HG03439 (cell line): ENCODE measurements at regions not wholly inside any gene's neighbourhood (a gene's known extent, or its start where the extent isn't known, plus 50 kb on each side); places are given as distances from the start of the nearest gene placed in this dataset.
"Not testable (repeated sequence)": the region's sequence is repeated elsewhere in the genome, so short reads cannot be mapped to it uniquely, and the experiment has no call there.

Experiments
- ATAC-seq: cut with Tn5 transposase; IDR thresholded peaks from one replicate; pipeline ENCODE4 v1.9.1; 2021; ENCODE audit warnings: mild to moderate bottlenecking, moderate library complexity; ENCODE audit not compliant: unreplicated experiment

- no peak for ATAC-seq
Observed at GRCh38 chr4:30868111-30868895, 148.1 kb downstream of the PCDH7 start.

GRCh38 chr4:30869387-30869786 is 149.2 kb downstream of the PCDH7 start:
- ATAC-seq = not testable (repeated sequence)

DNA sequence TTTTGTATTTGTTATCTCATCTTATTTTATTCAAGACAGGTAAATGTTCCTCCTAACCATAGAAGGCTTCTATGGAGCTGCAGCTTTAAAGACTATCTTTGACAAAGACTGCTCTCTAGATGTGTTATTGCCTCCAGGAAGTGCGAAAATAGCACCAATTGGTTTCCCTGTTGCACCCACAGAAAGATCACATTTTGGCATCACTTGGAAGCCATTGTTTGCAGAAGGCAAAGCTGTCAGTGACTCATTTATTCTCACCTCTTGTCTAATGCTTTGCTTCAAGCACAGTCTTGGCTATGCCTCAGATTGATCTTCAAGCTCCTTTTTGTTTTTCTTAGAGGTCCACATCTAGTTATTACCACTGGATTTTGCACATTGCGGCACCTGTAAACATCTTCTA is 150.3 kb downstream of the PCDH7 start:
- no peak for ATAC-seq

DNA sequence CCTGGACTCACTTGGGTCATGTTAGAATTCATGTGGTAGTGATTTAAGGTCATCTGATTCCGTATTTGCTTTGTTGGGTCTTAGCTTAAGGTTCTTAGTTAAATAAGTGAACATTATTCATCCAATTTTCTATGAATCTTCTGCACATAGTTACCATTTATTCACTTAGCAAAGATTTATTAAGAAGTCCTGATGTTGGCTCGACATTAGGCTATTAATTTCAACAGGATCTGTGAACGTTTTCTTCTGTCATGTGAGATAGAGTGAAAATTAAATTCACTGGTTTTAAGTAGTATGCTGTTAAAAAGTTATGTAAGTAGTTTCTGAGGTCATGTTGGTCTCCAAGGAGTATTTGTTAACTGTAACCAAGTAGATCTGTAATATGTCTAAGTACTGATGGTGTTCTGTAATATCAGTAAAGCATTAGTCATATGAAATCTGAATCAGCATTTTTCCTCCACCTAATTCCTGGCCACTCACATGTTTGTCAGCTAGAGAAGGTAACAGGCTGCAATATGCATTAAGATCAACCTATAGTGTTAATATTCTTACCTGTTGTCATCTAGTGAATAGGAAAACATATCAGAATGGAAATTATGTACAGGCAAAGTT is 155.6 kb downstream of the PCDH7 start:
- ATAC-seq = no peak

GRCh38 chr4:30879855-30880598 is 159.9 kb downstream of the PCDH7 start:
- ATAC-seq = no peak

- ATAC-seq = no peak
Observed at GRCh38 chr4:30881985-30882384, 161.8 kb downstream of the PCDH7 start.

GRCh38 chr4:30882443-30882842 is 162.3 kb downstream of the PCDH7 start:
- no peak for ATAC-seq

GRCh38 chr4:30882995-30883675 is 163.0 kb downstream of the PCDH7 start:
- no peak for ATAC-seq

- ATAC-seq = no peak
Observed at GRCh38 chr4:30901461-30902451, 181.6 kb downstream of the PCDH7 start.

- ATAC-seq = no peak
Observed at GRCh38 chr4:30903502-30904214, 183.5 kb downstream of the PCDH7 start.

- ATAC-seq = no peak
Observed at GRCh38 chr4:30904215-30904555, 184.0 kb downstream of the PCDH7 start.

DNA sequence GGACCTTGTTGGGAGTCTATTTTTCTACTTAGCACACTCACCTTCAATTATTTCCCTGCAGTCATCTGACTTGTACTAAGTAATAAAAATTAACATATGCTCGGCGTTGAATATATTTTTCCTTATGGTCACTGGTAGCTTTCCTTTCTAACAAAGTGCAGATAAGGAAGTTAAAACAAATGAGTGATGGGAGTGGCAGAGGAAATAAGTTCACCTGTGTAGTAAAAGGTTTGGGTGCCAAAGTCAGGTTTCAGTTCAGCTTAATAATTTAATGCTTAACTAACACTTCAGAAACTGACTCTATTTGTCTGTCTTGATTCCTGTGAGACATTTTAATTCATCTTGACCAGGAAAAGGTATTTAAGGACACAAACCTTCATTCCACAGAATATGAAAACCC is 184.4 kb downstream of the PCDH7 start:
- ATAC-seq = no peak

- no peak for ATAC-seq
Observed at GRCh38 chr4:30912098-30912714, 192.0 kb downstream of the PCDH7 start.

DNA sequence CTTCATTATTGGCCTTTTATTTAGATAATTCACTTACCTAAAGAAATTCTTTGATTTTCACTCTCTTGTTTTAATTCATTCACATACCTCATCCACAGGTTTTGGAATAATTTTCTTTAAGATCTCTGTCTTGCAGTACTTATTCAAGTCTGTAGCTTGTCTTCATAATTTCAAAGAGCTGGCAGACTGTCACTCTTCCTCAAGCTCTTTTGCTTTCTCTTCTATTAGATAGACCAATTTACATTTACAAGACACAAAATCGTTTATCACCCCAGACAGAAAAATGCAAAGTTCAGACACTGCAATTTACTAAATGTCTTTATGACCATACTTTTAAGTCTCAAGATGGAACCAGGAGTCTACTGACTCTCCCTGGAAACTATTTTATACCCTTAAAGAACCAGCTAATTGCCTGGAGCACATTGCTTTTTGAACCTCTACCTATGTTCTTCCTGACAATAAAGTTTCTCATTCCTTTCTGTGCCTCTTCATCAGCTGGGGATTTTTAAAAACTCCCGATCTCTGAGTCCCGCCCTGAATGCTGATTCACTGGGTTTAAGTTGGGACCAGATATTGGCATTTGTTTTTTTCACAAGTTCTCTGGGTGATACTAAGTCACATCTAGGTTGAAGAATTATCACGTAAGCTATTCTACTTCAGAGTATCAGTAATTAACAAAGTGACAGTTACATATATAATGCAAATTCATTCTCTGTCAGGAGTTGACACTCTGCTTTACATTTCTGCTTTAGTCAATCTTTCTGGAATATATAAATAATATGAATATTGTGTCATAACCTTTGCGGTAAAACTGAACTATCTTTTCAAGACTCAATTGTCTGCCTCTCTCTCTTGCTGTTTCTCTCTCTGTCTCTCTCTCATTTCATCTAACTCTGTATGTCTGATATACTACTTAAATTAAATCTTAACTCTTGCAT is 196.4 kb downstream of the PCDH7 start:
- no peak for ATAC-seq

DNA sequence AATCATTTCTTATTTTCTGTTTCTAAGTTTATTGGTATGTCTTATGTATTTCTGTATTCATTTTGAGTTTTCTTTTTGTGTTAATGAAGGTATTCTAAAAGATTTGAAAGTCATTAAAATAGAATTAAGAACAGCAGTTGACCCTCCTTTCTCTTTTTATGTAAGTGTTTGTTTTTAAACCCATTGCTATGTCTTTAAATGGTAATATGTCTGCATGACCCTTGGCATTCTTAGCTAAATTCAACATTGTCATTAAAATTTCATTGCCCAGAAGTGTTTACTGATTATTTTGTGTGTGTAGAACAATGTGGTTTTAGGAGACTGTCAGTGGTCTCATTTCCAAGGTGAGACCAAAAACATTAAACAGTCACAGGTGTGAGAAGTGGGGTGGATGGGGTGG is 197.8 kb downstream of the PCDH7 start:
- no peak for ATAC-seq

- no peak for ATAC-seq
Observed at GRCh38 chr4:30919458-30919857, 199.3 kb downstream of the PCDH7 start.

- ATAC-seq = no peak
Observed at GRCh38 chr4:30920043-30920442, 199.9 kb downstream of the PCDH7 start.

GRCh38 chr4:30922625-30923024 is 202.5 kb downstream of the PCDH7 start:
- no peak for ATAC-seq
